ENCODE measurements at regions not wholly inside any gene's neighbourhood (a gene's known extent, or its start where the extent isn't known, plus 50 kb on each side); places are given as distances from the start of the nearest gene placed in this dataset.

- in situ Hi-C loops (cut with HindIII; ENCODE audit: low pct_unique_long_range_greater_than_20kb, low sequenced_read_pairs) (no loop called here), intact Hi-C loops (cut with micrococcal nuclease; ENCODE audit: unreplicated experiment) (no loop called here)
- DNase-seq (ENCODE audit: low read depth, low spot score) (no peak), ATAC-seq (no peak)
- H3K4me1 ChIP-seq (ENCODE audit: control insufficient read depth, insufficient read depth, low read length): no peaks in the 10 kb centered on the region
- TF ChIP-seq CTCF (IDR thresholded peaks at IDR 0.05): no peak
- TF ChIP-seq SIN3A (IDR thresholded peaks at IDR 0.05; ENCODE audit: borderline replicate concordance, insufficient read depth, low read depth, low read length): no peak
- no peak for TF ChIP-seq REST (IDR thresholded peaks at IDR 0.05; ENCODE audit: insufficient read depth in 1 of 2, low read depth in 2 of 2, low read length in 1 of 2)
- no peak for TF ChIP-seq POLR2AphosphoS5 (IDR thresholded peaks at IDR 0.05; ENCODE audit: low read depth, low read length)
- TF ChIP-seq TCF7L2 (IDR thresholded peaks at IDR 0.05; ENCODE audit: low read depth, low read length): no peak
- H3K27ac ChIP-seq (ENCODE audit: low read length): no peak overlapping the region
- BruUV-seq (replicated peaks): no TSS peak
- no peak overlapping the region for H3K4me3 ChIP-seq (ENCODE audit: low read depth in 2 of 2, low read length in 2 of 2)
- H3K9me3 ChIP-seq (ENCODE audit: control insufficient read depth, insufficient read depth, low read depth, low read length): no peaks in the 10 kb centered on the region
- POLR2A ChIA-PET: no interaction called here
- CTCF ChIA-PET: no interaction called here
- no peaks in the 10 kb centered on the region for H3K36me3 ChIP-seq (ENCODE audit: control insufficient read depth, insufficient read depth, low read length)
- no peaks in the 10 kb centered on the region for H3K27me3 ChIP-seq (ENCODE audit: control insufficient read depth, insufficient read depth, low read length)
These were observed 459.5 kb upstream of the CDH20 start for GRCh38 chr18:60873708-60874107.

- intact Hi-C loops (cut with micrococcal nuclease; ENCODE audit: unreplicated experiment) (no loop called here), in situ Hi-C loops (cut with HindIII; ENCODE audit: low pct_unique_long_range_greater_than_20kb, low sequenced_read_pairs) (no loop called here)
- H3K4me1 ChIP-seq (ENCODE audit: control insufficient read depth, insufficient read depth, low read length): no peaks in the 10 kb centered on the region
- no peaks in the 10 kb centered on the region for H3K36me3 ChIP-seq (ENCODE audit: control insufficient read depth, insufficient read depth, low read length)
- BruUV-seq (replicated peaks): no TSS peak
- CTCF ChIA-PET: no interaction called here
- no peak overlapping the region for H3K4me3 ChIP-seq (ENCODE audit: low read depth in 2 of 2, low read length in 2 of 2)
- H3K27ac ChIP-seq (ENCODE audit: low read length): no peak overlapping the region
- POLR2A ChIA-PET: no interaction called here
- ATAC-seq: no peak
- TF ChIP-seq REST (IDR thresholded peaks at IDR 0.05; ENCODE audit: insufficient read depth in 1 of 2, low read depth in 2 of 2, low read length in 1 of 2): no peak
- no peak for TF ChIP-seq CTCF (IDR thresholded peaks at IDR 0.05)
- TF ChIP-seq POLR2AphosphoS5 (IDR thresholded peaks at IDR 0.05; ENCODE audit: low read depth, low read length): no peak
- no peak for TF ChIP-seq TCF7L2 (IDR thresholded peaks at IDR 0.05; ENCODE audit: low read depth, low read length)
- no peak for TF ChIP-seq SIN3A (IDR thresholded peaks at IDR 0.05; ENCODE audit: borderline replicate concordance, insufficient read depth, low read depth, low read length)
- no peak for DNase-seq (ENCODE audit: low read depth, low spot score)
- no peaks in the 10 kb centered on the region for H3K9me3 ChIP-seq (ENCODE audit: control insufficient read depth, insufficient read depth, low read depth, low read length)
- no peaks in the 10 kb centered on the region for H3K27me3 ChIP-seq (ENCODE audit: control insufficient read depth, insufficient read depth, low read length)
These were observed 457.2 kb upstream of the CDH20 start for GRCh38 chr18:60875957-60876507.
